Inferior parietal cortex (tissue), 1 donor: ENCODE measurements at regions not wholly inside any gene's neighbourhood (a gene's known extent, or its start where the extent isn't known, plus 50 kb on each side); places are given as distances from the start of the nearest gene placed in this dataset.

Experiments
- DNase-seq: peaks from one replicate; pipeline ENCODE4 v3.0.0-alpha.2; 2016; ENCODE audit errors: extremely low spot score

- no peak for DNase-seq
Observed at GRCh38 chr3:106691476-106691875, 685.8 kb upstream of the CCDC54 start.

GRCh38 chr3:106692624-106693023 lies 684.6 kb upstream of the CCDC54 start:
- DNase-seq = no peak

GRCh38 chr3:106699122-106699521 lies 678.1 kb upstream of the CCDC54 start:
- DNase-seq = no peak

- no peak for DNase-seq
Observed at GRCh38 chr3:106700981-106701380, 676.3 kb upstream of the CCDC54 start.

- no peak for DNase-seq
Observed at GRCh38 chr3:106703524-106703923, 673.7 kb upstream of the CCDC54 start.

- no peak for DNase-seq
Observed at GRCh38 chr3:106707347-106707746, 669.9 kb upstream of the CCDC54 start.

GRCh38 chr3:106710596-106710995 lies 666.6 kb upstream of the CCDC54 start:
- no peak for DNase-seq

- no peak for DNase-seq
Observed at GRCh38 chr3:106711650-106712049, 665.6 kb upstream of the CCDC54 start.

- no peak for DNase-seq
Observed at GRCh38 chr3:106714400-106714799, 662.8 kb upstream of the CCDC54 start.

GRCh38 chr3:106715286-106715685 lies 662.0 kb upstream of the CCDC54 start:
- DNase-seq = no peak

- no peak for DNase-seq
Observed at GRCh38 chr3:106717178-106717780, 660.0 kb upstream of the CCDC54 start.

GRCh38 chr3:106719077-106719476 lies 658.2 kb upstream of the CCDC54 start:
- DNase-seq = no peak

GRCh38 chr3:106719583-106719982 lies 657.7 kb upstream of the CCDC54 start:
- no peak for DNase-seq

GRCh38 chr3:106720510-106720909 lies 656.7 kb upstream of the CCDC54 start:
- no peak for DNase-seq

- no peak for DNase-seq
Observed at GRCh38 chr3:106725566-106725965, 651.7 kb upstream of the CCDC54 start.

GRCh38 chr3:106728315-106729098 lies 648.7 kb upstream of the CCDC54 start:
- DNase-seq = no peak

- DNase-seq = no peak
Observed at GRCh38 chr3:106729481-106729880, 647.8 kb upstream of the CCDC54 start.

- DNase-seq = no peak
Observed at GRCh38 chr3:106731230-106731629, 646.0 kb upstream of the CCDC54 start.

GRCh38 chr3:106734712-106735111 lies 642.5 kb upstream of the CCDC54 start:
- DNase-seq = no peak

- no peak for DNase-seq
Observed at GRCh38 chr3:106737265-106737664, 640.0 kb upstream of the CCDC54 start.

GRCh38 chr3:106740116-106740515 lies 637.1 kb upstream of the CCDC54 start:
- DNase-seq = no peak

- DNase-seq = no peak
Observed at GRCh38 chr3:106745344-106746168, 631.7 kb upstream of the CCDC54 start.

- no peak for DNase-seq
Observed at GRCh38 chr3:106746286-106746685, 631.0 kb upstream of the CCDC54 start.
